Activated CD8-positive, alpha-beta memory T cell treated with anti-CD3 and anti-CD28 coated beads for 36 hours (primary cell): ENCODE measurements at regions not wholly inside any gene's neighbourhood (a gene's known extent, or its start where the extent isn't known, plus 50 kb on each side); places are given as distances from the start of the nearest gene placed in this dataset.

Source experiments
- CTCF ChIA-PET: fragments of 350-600 bp; sonication (Branson Sonifier 250); formaldehyde crosslinking; loops from one replicate; lab custom pipeline; 2021; ENCODE audit warnings: antibody characterized with exemption; lab: Charles Lee
- POLR2A ChIA-PET: fragments of 350-600 bp; sonication (Branson Sonifier 250); formaldehyde crosslinking; loops from one replicate; lab custom pipeline; 2021; ENCODE audit warnings: antibody characterized with exemption; lab: Charles Lee

DNA sequence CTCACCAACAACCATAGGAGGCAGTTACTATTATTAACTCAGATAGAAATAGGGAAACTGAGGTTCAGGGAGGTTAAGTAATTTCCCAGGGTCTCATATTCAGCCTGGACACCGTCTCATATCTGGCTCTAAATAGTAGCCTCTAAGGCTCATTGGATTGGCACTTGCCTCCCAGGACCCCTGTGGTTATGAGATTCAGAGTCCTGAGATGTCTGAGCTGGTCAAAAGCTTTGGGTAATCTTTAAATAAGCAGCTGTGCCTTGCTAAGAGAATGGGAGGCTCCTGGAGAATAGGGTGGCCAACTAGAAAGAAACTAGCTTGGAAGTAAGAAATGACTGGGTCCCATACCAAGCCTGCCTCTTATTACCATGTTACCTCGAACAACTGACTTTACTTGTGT is 50.3 kb upstream of the CRHR1 start:
- ChIA-PET CTCF (no interaction called here), POLR2A (no interaction called here)
